OCI-LY3 (cell line): ENCODE measurements at regions not wholly inside any gene's neighbourhood (a gene's known extent, or its start where the extent isn't known, plus 50 kb on each side); places are given as distances from the start of the nearest gene placed in this dataset.

Source experiments
- CTCF ChIP-seq: fragments of 200-600, 300-600 bp; sonication (generic); IDR thresholded peaks from 2 replicates; pipeline ENCODE4 v1.5.1; 2014; ENCODE audit warnings: antibody characterized with exemption, low read length, low read depth
- EZH2phosphoT487 ChIP-seq: fragments of 200-600 bp; shearing (Covaris generic); IDR thresholded peaks from 2 replicates; pipeline ENCODE4 v1.6.1; 2018; ENCODE audit warnings: antibody characterized with exemption, mixed run types, low read depth

- TF ChIP-seq CTCF (no peak), EZH2phosphoT487 (no peak)
Measured at GRCh38 chr2:16247326-16248122, 307.2 kb downstream of the MYCN start.
